ENCODE measurements at regions not wholly inside any gene's neighbourhood (a gene's known extent, or its start where the extent isn't known, plus 50 kb on each side); places are given as distances from the start of the nearest gene placed in this dataset.

- no peak for DNase-seq
Measured at GRCh38 chr4:58679886-58680285, 1569.7 kb upstream of the IGFBP7 start.

- no peak for DNase-seq
Measured at GRCh38 chr4:58679051-58679450, 1568.9 kb upstream of the IGFBP7 start.

GRCh38 chr4:58669783-58670182, 1559.6 kb upstream of the IGFBP7 start:
- no peak for DNase-seq

GRCh38 chr4:58665649-58666048, 1555.5 kb upstream of the IGFBP7 start:
- no peak for DNase-seq

GRCh38 chr4:58658701-58659100, 1548.5 kb upstream of the IGFBP7 start:
- DNase-seq = no peak

DNA sequence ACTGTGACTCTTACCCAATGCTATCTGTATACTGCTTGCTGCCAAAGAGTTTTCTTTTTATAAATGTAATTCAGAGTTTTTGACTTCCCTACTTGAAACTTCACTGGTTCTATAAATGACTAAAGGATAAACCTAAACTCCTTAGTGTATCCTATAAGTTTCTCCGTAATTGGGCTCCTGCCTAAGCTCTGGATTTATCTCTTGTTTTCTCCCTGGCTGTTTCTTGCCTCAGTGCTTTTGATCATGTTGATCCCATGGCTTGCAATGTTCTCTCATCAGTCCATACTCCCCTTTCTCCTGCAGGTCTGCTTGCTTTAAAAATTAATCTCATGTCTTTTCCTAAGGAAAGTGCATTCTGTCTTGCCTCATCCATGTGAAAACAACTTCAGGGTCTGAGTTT, 1543.1 kb upstream of the IGFBP7 start:
- DNase-seq = no peak

DNA sequence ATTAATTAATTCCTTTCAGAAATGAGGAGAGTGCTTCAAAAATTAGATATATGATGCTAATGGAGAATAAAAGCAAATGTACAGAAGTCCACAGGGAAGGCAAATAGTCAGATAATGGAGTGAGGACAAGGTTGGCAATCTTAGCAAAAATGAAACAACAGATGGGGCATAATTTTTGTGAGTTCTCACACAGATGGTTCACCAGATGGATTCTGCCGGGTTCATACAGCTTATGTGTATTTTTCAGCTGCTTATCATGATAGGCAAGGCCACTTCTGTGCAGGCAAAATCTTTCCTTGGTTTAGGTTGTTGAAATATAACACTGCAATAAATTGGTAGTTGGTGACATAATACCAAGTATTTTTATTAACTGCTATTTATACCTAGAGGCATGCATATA, 1539.0 kb upstream of the IGFBP7 start:
- no peak for DNase-seq

GRCh38 chr4:58646126-58646525, 1535.9 kb upstream of the IGFBP7 start:
- no peak for DNase-seq

GRCh38 chr4:58644549-58644948, 1534.4 kb upstream of the IGFBP7 start:
- no peak for DNase-seq

GRCh38 chr4:58636381-58636780, 1526.2 kb upstream of the IGFBP7 start:
- DNase-seq = peak; percentile 11

GRCh38 chr4:58617226-58617625, 1507.0 kb upstream of the IGFBP7 start:
- no peak for DNase-seq

DNA sequence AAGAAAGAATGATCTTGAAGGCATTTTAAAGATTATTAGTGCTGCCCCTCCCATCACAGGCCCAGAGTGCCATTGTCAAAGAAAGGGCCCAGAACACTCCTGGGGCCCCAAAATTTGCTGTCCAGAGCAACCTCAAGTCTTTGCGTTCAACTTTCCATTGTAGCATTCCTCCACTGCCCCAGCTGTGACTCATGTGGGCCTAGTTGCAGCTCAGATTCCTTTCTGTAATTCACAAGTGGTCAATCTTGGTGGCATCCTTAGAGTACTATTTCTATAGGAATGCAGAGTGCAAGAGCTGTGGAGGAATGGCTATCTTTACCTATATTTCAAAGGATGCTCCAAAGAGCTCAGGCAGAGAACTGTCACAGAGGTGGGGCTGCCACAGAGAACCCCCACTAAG, 1500.8 kb upstream of the IGFBP7 start:
- no peak for DNase-seq

- DNase-seq = no peak
Measured at GRCh38 chr4:58606303-58606702, 1496.1 kb upstream of the IGFBP7 start.

- no peak for DNase-seq
Measured at GRCh38 chr4:58603951-58604350, 1493.8 kb upstream of the IGFBP7 start.

- no peak for DNase-seq
Measured at GRCh38 chr4:58602731-58603359, 1492.7 kb upstream of the IGFBP7 start.

DNA sequence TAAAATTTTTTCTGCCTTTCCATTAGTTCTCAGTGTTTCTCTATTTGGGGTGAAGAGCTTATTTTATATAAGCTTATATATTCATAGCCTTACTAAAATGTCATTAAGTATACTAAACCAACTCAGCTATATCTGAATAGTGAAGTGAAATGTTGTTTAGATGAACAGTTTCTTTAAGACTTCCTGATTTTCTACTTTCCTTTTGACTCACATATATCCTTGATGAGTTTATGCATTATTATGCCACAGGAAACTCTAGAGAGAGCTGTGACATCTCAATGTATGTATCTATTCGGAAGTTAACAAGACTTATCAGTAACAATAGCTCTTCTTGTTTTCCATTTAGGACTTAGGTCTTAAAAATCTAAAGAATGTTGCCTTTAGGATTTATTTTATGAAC, 1491.8 kb upstream of the IGFBP7 start:
- no peak for DNase-seq

GRCh38 chr4:58600290-58600689, 1490.1 kb upstream of the IGFBP7 start:
- DNase-seq = no peak

- no peak for DNase-seq
Measured at GRCh38 chr4:58590722-58591121, 1480.5 kb upstream of the IGFBP7 start.

- DNase-seq = no peak
Measured at GRCh38 chr4:58587856-58588255, 1477.7 kb upstream of the IGFBP7 start.

GRCh38 chr4:58566260-58566659, 1456.1 kb upstream of the IGFBP7 start:
- no peak for DNase-seq

DNA sequence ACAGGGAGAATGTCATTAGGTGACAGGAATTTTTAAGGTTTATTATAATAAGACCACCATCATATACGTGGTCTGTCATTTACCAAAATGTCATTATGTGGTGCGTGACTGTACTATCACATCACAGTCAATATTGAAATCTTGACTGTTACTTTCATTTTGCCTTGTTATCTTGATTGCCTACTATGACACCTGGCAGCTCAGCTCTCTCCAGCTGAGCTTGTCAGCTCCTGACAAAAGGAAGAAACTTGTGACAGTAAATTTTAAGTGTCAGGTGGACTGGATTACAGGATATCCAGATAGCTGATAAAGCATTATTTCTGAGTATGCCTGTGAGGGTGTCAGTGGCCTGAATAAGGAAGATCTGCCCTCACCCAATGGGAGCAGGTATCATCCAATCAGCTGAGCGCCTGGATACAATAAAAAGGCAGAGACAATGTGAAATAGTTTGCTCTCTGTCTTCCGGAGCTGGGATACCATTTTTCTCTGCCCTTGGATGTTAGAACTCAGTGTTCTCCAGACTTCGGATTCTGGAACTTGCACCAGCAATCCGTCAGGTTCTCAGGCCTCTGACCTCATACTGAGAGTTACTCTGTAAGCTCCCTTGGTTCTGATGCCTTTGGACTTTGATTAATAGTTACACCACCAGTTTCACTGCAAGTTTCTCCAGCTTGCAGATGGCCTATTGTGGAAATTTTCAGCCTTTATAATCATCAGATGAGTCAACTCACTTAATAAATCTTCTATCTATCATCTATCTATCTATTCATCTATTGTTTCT, 1454.7 kb upstream of the IGFBP7 start:
- DNase-seq = no peak

GRCh38 chr4:58561170-58561569, 1451.0 kb upstream of the IGFBP7 start:
- DNase-seq = no peak

GRCh38 chr4:58560736-58561135, 1450.6 kb upstream of the IGFBP7 start:
- DNase-seq = no peak

DNA sequence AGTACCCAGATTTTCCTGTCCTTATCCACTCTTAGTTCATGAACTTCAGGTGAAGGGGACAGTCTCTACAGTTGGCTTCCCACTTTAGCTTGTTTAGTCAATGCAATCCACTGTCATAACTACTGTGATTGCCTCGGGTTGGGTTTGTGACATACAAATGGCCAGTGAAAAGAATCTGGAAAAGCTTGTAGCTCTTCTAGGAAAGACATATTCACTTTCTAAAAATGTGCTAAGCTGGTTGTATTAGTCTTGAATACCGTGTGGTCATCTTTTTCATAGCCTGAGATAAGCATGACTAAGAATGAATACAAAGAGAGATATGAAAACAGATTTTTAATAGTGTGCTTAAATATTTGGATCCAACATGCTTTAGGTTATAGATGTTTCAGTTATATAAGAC, 1443.5 kb upstream of the IGFBP7 start:
- no peak for DNase-seq

DNA sequence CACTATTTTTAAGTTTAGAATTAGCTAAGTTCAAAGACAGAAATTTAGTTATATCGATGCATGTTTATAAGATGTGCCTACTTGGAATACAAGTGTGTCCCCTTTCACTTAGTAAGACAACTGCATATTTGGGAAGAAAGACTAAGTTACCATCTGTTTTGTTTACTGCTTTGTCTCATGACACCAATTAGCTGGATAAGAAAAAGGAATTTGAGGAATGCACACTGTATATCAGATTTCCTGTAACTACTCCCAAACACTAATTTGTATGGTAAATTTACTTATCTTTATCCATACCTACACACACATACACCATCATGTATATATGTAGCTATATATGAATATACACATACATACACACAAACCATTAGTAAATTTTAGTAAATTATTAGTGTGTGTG, 1442.8 kb upstream of the IGFBP7 start:
- no peak for DNase-seq
